Epithelial cell of esophagus (primary cell): ENCODE measurements at regions not wholly inside any gene's neighbourhood (a gene's known extent, or its start where the extent isn't known, plus 50 kb on each side); places are given as distances from the start of the nearest gene placed in this dataset.

ENCODE experiments used
- DNase-seq: peaks from one replicate; pipeline ENCODE4 v3.0.0; 2010; ENCODE audit warnings: low read depth
- H3K4me3 ChIP-seq: 2 replicates; pipeline ENCODE4 v1.5.1; 2011; ENCODE audit warnings: mild to moderate bottlenecking, low read length, control low read depth
- CTCF ChIP-seq: IDR thresholded peaks from 2 replicates; pipeline ENCODE4 v1.5.1; 2011; ENCODE audit warnings: low read depth, mild to moderate bottlenecking, low read length, control low read depth, inconsistent platforms; ENCODE audit not compliant: insufficient read depth; ENCODE audit errors: missing control alignments

- TF ChIP-seq CTCF: no peak
- DNase-seq: no peak
Observed at GRCh38 chr3:25144430-25144829, 283.6 kb upstream of the RARB start.

GRCh38 chr3:25145176-25145575 lies 282.9 kb upstream of the RARB start:
- no peak for TF ChIP-seq CTCF
- no peak overlapping the region for H3K4me3 ChIP-seq
- no peak for DNase-seq

More at GRCh38 chr3:25144430-25144829, 283.6 kb upstream of the RARB start:
- H3K4me3 ChIP-seq: no peak overlapping the region

- no peak for DNase-seq
- no peak for TF ChIP-seq CTCF
Observed at GRCh38 chr3:25150199-25150598, 277.9 kb upstream of the RARB start.

GRCh38 chr3:25151281-25151902 lies 276.7 kb upstream of the RARB start:
- peak; percentile 19 for DNase-seq
- no peak overlapping the region for H3K4me3 ChIP-seq
- no peak for TF ChIP-seq CTCF

More at GRCh38 chr3:25150199-25150598, 277.9 kb upstream of the RARB start:
- H3K4me3 ChIP-seq: no peak overlapping the region

GRCh38 chr3:25151903-25152295 lies 276.2 kb upstream of the RARB start:
- H3K4me3 ChIP-seq: no peak overlapping the region
- DNase-seq: no peak
- no peak for TF ChIP-seq CTCF

GRCh38 chr3:25153136-25153535 lies 274.9 kb upstream of the RARB start:
- TF ChIP-seq CTCF: no peak
- no peak overlapping the region for H3K4me3 ChIP-seq
- DNase-seq: no peak

GRCh38 chr3:25153561-25153960 lies 274.5 kb upstream of the RARB start:
- TF ChIP-seq CTCF: no peak
- DNase-seq: peak; percentile 71
- H3K4me3 ChIP-seq: no peak overlapping the region
